Spleen (tissue), 7 donors: ENCODE measurements at regions not wholly inside any gene's neighbourhood (a gene's known extent, or its start where the extent isn't known, plus 50 kb on each side); places are given as distances from the start of the nearest gene placed in this dataset.

Experiments
- POLR2A ChIP-seq, 3 donors: fragments of 450-650 bp; IDR thresholded peaks; one replicate each; pipeline ENCODE4 v1.5.1; 2017; ENCODE audit warnings: antibody characterized with exemption in 3 of 3, mild to moderate bottlenecking in 1 of 3
- TF ChIP-seq, protein P1 (sequence below), 11 experiments: fragments of 200-600 bp in 7 of 11; fragments of 450-650 bp in 4 of 11; sonication (generic) in 4 of 11; IDR thresholded peaks in 8 of 11; conservative IDR thresholded peaks in 3 of 11; 1 replicate in 7 of 11; 2 replicates in 4 of 11; pipeline versions ENCODE4 v1.4.0 to v1.8.0; 2016 to 2021; ENCODE audit warnings: antibody characterized with exemption in 11 of 11, inconsistent platforms in 4 of 11, mild to moderate bottlenecking in 1 of 11
- donor health status: DM: no; HTN: no; CAD: no; lungs with moderate emphysema.
- donor health status: DM: no; HTN: no; CAD: no.
- donor health status: DM: no; HTN: no; CAD: no.

DNA sequence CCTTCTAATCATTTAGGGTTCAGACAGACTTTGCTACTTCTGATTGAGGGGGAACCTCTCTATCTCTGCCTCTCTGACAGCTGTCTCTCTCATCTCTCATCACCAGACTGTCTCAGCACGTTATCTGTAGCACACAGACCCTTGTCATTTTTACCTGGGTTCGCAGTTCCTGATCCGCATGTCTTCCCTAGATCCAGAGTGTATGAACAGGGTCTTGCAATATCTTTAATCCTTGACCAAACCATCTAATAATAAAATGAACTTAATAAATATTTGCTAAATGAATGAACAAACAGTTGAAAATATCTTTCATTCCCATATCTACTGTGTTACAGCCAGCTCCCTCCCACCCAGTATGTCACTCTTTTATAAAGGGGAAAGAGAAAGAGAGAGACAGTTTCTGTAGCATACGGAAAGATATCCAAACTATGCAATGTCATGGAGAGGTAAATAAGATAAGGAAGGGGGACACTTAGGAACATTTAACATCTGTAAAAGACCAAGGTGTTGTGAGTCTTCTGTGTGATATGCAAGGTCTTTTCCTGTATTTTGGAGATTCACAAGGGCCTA is 507.6 kb downstream of the SUCLG1 start:
- TF ChIP-seq POLR2A (IDR thresholded peaks at IDR 0.05) = no peak
- TF ChIP-seq, protein P1, sequence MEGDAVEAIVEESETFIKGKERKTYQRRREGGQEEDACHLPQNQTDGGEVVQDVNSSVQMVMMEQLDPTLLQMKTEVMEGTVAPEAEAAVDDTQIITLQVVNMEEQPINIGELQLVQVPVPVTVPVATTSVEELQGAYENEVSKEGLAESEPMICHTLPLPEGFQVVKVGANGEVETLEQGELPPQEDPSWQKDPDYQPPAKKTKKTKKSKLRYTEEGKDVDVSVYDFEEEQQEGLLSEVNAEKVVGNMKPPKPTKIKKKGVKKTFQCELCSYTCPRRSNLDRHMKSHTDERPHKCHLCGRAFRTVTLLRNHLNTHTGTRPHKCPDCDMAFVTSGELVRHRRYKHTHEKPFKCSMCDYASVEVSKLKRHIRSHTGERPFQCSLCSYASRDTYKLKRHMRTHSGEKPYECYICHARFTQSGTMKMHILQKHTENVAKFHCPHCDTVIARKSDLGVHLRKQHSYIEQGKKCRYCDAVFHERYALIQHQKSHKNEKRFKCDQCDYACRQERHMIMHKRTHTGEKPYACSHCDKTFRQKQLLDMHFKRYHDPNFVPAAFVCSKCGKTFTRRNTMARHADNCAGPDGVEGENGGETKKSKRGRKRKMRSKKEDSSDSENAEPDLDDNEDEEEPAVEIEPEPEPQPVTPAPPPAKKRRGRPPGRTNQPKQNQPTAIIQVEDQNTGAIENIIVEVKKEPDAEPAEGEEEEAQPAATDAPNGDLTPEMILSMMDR (IDR thresholded peaks at IDR 0.05 in 8 of 11, conservative IDR thresholded peaks at IDR 0.05 in 3 of 11) = no peak
